NCI-H748 treated with DMSO at 0.1 percent for 48 hours (cell line): ENCODE measurements at regions not wholly inside any gene's neighbourhood (a gene's known extent, or its start where the extent isn't known, plus 50 kb on each side); places are given as distances from the start of the nearest gene placed in this dataset.

ENCODE experiments used
- DNase-seq: peaks from one replicate; lab custom pipeline; 2025; lab: John Stamatoyannopoulos, UW

DNA sequence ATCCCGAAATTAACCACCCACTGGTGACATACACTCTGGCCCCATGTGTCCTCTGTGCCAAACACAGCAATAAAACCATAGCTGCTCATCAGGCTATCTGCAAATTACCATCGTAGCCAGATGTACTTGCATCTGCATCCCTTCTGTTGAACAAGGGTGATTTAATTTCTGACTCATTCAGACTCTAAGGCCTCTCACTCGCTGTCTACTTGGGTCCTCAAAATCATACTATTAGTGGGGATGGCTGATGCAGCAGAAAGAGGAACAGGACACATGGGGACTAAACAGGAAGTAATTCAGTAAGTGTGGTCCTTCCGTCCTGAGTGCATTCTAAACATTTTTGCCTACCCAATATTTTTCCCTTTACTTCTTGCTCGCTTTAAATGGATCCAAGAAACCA lies 2275.0 kb upstream of the PCDH20 start:
- no peak for DNase-seq

DNA sequence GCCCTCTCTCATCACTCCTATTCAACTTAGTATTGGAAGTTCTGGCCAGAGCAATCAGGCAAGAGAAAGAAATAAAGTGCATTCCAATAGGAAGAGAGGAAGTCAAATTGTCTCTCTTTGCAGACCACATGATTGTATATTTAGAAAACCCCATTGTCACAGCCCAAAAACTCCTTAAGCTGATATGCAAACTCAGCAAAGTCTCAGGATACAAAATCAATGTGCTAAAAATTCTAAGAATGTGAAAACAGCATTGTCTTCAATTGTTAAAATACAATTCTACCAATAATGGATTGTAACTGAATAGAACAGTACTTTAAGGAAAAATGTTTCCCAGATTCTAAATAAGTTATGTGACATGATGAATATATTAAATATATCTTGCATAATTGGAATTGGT lies 2269.2 kb upstream of the PCDH20 start:
- DNase-seq: no peak

DNA sequence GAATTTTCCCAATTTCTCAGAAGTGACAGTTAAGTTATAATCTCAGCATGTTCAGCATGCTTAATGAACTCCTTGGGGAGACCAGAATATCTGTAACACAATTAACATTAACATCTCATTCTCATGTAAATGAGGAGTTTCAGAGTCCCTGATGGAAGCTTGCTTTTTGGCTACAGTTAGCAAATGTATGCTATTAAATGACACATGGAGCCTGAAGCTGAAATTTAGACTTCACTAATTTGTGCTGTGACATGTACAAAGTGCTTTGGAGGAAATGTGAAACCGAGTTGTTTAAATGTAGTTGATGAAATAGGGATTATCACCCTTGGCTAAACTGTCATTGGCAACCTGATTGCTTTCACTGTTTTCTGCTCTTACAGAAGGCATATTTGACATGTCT lies 2265.1 kb upstream of the PCDH20 start:
- DNase-seq: peak; percentile 15

DNA sequence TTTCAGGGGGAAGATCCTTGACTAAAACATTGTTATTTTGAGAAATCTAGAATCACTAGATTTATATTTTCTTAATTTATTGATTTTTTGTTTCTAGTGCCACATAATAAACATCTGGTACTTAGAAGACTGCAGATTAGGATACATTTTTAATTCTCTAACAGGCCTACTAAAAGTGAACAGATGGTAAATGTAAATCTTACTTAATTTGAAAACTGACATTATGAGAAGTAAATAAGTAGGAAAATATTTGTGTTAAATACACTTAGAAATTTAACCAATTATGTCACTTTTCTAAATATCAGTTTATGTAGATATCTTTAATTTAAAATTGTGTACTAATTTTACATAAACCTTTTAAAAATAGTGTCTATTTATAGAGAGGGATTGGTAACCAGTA lies 2255.6 kb upstream of the PCDH20 start:
- DNase-seq: no peak

DNA sequence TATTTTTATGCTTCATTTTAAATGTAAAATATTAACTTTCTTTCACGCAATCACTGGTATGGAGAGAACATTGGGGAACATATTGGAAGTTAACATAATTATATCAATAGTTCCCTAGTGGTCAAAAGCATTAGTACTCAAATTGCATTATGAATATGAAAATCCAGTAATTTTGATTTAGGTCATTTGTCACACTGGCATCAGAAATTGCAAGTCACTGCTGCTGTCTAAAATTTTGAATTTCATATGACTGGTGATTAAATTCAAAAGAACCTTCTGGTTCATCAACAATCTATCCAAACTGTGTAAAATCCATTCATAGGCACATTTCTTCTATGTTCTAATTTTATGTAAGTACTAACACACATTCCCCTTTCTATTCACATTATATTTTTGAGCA lies 2235.7 kb upstream of the PCDH20 start:
- DNase-seq: no peak

DNA sequence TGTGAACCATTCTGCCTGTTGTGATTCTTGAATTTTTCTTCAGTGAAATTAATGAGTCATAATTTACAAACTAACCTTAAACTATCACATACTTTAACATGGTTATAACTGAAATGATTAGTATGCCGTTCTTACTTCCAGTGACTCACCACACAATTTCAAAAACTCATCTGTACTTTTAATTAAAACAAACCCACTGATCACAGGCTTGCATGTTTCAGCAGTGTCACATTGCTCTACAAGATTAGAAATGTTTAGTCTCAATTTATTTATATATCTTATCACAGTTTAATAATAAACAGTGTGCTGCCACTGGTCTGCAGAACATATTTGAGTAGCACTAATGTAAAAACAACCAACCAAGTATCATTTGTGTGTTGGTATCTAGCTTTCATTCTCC lies 2227.9 kb upstream of the PCDH20 start:
- DNase-seq: no peak

DNA sequence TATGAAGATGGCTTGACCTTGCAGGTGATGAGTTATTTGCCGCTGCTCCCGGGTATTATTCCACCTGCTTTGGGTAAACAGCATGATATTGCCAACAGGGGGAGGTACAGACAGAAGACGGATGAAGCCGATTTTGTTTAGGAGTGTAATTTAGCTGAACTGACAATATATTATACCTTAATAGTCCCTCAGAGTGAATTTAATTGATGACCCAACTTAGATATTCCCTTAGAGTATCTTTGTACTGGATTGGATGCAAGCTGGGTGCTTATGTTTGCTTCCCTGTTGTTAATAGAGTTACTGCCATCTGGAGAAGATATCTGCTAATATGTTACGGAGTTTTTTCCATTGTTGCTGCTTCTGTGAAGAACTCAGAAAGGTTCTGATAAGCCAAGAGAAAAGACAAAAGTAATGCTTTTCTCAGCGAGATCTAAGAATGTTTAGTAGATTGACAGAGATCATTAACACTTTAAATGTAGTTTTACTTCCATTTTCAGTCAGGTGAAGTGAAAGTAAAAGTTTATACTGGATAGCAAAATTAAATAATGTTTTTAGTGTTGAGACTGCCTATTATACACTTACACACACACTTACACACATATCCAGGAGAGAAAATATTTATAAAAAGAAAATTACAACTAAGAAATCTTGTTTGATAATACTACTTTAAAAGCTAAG lies 2220.8 kb upstream of the PCDH20 start:
- peak; percentile 87 for DNase-seq

DNA sequence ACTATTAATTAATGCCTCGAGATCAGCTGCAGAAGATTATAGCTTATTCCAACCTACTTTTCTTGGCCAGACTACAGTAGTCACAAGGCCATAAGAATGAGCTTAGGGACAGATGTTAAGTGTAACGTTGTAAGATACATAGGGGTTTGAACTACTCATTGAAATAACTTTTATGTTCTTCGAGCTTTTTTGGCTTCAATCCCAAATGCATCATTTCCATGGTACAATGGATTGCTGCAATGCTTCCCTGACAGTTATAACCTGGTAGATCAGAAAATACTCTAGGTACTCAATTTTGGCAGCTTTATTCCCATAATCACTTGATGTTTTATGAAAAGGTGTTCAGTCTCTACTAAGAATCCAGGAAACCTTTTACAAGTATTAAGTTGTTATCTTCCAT lies 2216.7 kb upstream of the PCDH20 start:
- no peak for DNase-seq

DNA sequence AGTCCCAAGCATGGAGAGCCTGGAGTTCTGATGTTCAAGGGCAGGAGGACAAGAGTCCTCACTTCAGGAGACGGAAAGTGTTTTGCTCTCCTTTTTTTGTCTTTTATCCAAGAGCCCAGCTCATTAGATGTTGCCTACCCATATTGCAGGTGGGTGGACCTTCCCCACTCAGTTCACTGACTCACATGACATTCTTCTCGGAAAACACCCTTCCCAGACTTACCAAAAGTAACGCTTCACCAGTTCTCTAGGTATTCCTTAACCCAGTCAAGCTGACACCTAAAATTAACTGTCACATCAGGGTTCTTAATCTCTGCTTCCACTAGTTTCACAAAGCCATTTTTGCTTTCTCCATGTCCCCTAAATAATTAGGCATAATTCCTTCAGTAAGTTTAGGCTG lies 2215.4 kb upstream of the PCDH20 start:
- DNase-seq: no peak

DNA sequence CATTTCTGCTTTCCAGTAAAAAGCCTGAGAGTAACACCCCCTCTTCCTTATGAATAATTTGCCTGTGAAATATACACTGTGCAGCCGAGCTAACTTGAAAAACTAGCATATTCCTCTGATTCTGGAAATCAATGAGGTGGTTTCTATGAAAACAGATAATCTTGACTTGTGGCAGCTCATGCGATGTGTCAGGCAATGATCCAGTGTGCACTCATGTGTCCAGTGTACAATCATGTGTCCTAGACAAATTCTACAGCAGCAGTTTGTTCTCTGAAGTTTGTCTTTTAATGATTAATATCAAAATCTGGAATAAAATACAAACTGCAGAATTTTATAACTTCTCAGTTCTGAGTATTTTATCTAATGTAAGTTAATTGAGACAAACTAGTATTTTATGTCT lies 2213.9 kb upstream of the PCDH20 start:
- DNase-seq: no peak

DNA sequence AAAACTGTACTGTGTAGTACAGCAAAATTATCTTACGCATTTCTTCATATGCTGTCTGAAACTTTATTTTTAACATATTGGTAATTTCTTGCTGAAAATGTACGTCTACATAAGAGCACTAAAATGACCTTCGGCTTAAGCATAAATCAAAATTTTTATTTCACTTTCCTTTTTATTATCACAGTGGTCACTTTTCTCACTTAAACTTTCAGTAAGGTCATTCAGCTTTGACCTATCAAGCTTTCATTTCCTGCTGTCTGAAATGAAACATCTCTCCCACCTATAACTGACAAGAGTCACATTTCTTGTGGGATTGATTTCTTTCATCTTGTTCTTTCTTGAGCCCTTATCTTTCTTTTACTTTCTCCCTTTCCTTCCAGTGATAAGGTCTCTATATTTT lies 2212.7 kb upstream of the PCDH20 start:
- DNase-seq: no peak

DNA sequence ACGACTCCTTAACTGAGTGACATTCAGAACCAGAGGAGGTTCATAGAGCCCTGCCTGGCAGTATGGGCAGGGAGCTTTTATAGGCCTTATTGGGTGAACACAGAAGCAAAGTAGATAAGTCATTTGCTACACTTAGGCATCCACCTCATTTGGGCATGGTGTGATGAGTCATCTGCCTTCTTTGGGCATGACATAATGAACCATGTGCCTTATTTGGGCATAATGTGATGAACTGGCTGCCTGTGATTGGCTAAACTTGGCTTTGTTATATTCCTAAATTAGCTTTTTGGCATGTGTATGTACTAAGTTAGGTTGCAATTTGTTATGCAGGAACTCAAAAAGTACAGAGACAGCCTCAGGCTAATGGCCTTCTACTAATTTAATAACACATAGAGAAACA lies 2210.2 kb upstream of the PCDH20 start:
- no peak for DNase-seq

DNA sequence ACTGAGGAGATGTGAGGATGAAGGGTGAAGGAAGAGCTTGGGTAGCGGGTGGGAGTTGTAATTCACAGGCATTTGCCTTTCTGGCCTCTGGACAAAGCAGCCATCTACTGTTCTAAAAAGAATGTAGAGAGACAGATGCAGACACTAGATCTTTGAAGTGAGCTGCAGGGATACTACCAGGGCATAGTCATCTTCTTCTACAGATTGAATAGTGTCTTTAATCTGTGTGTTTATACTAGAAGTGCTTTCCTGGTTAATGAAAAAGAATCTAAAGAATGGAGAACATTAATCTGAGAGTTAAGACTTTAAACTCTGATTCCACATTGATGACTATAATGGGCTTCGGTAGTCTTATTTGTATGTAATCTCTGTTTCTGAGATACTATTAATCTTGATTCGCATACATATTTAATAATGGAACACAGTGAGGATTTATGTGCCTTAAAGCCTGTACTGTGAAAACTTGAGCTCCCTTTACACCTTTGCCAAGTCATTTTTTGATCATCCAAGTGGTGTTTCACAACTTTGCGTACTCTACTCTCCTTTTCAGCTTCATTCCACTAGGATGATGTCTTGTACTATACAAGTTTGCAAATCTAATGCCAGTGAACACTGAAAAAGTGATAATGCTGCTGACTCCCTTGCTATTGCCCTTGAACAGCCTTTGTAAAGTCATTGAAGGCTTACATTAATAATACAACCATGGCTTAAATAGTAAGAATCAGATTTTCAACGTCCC lies 2199.4 kb upstream of the PCDH20 start:
- DNase-seq: no peak

DNA sequence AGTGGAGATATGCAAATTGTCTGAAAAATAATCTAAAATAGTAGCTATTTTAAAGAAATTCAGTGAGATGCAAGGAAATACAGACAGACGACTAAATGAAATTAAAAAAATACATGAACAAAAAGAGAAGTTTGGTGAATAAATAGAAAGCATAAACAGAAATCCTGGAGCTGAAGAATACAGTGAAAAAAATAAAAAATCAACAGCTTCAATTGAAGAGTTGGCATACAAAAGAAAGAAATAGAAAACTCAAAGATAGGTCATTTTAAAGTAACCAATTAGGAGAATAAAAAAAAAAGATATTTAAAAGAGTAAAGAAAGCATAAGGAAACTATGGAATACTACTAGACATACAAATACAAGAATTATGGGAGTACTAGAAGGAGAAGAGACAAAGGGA lies 2191.5 kb upstream of the PCDH20 start:
- DNase-seq: no peak

DNA sequence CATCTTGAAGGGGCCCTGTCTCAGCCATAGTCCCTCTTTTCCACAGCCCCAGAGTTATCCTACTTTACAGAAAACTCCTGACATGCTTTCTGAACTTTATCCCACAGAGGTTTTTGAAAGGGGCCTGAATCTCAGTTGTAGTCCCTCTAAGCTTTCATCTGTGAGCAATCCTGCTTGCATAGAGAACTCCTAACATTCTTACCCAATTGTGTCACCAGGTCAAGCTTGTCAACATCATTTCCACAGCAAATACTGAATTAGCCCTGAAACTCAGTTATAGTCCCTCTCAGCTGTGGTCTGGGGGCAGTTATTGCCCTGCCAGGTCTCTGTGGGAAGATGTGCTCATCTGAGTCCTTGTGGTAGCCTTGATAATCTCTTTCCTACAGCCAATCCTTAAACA lies 2190.3 kb upstream of the PCDH20 start:
- DNase-seq: no peak

DNA sequence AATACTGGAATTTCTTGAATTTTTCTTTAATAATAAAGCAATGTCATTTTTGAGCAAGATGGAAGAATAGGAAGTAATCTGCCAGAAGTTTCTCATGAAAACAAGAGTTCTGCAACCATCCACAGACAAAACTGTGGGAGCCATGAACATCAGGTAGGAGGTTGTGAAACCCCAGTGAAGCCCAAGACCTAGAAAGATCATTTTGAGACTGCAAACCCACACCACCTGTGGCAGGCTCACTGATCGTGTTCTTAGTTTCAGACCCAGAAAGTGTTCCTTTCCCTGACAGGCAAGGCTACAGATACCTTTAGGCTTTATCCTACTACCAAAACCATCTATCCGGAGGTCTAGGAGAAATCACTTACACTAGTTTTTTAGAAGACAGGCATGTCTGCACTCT lies 2189.8 kb upstream of the PCDH20 start:
- no peak for DNase-seq

DNA sequence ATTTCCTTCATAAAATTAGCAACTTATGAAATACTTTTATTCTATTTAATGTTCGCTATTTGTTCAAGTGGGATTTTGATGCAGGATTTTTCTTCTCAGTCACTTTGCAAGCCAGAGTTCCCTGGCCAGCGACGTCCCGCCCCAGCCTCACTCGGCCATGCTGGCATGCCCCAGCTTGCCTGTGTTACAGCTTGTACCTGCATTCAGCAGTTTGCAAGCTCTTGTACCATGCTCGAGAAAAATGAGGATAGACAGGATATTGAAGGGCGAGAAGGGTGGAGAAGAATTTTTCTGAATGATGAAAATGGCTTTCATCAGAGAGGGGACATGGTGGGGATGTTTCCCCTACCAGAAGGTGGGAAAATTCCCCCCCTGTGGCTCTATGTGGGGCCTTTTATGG lies 2180.2 kb upstream of the PCDH20 start:
- no peak for DNase-seq

DNA sequence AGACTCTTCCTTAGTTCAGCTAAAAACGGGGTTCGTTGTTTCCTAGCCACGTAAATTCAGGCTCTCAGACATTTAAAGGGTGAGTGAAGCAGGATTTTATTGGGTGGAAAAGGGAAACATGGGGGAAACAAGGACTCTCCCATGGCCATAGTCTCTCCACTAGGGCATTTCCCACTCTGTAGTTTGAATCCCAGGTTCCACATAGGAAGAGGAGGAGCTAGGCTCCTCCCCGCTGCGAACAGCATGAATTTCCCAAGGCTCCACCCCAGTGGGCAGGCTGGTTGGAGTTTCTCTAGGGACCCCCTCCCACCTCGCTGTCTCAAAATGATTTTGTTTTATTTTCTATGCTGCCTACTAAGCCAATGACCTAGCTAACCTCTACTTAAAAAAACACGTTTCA lies 2170.8 kb upstream of the PCDH20 start:
- DNase-seq: no peak

DNA sequence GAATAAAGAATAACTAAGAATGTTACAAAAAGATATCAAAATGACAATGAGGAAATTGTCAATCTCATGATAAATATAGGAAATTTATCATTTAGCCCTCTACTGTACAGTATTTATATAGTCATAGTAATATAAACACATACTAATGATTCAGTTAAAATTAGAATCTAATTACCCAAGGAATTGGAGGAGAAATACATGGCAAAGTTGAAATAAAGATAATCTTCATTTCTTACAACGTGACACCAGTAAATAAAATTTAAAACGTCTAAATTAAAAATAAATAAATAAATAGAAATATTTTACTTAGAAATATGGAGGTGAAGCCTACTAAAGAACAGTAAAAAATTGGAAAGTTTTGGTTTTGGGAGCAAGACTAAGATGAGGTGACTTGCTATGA lies 2163.1 kb upstream of the PCDH20 start:
- no peak for DNase-seq

DNA sequence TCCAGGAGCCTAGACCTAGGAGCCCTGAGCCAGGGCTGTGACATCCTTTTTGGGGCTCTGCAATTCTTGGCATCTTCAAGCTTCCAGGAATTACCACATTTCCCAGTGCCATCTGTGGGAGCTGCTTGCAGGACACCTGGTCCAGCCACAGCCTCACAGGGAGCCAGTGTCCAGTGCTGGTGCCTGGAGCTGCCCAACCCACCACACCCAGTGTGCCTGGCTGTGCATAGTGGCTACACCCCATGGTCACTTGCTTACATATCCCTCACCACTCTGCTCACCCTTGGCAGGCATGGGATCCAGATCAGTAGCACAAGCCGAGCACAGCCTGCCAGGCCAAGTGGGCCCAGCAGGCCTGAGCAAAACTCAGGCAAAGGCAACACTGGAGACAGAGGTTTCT lies 2151.4 kb upstream of the PCDH20 start:
- DNase-seq: no peak

DNA sequence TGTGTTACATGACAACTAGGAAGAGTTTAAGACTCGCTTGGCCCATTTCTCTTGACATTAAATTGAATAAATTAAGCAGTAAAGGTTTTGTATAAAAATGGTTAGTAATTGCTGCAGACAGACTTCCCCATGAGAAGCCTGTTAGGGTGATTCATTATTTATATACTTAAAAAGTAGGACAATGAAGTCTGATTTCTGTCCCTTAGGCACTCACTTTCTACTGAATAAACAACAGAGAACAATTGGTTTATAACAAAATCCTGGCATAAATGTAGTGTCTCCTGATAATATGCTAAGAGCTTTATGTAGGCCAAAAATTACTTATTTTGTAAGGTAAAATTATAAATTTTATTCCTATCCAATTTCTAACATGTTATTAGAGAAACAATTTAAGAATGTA lies 2138.5 kb upstream of the PCDH20 start:
- no peak for DNase-seq

DNA sequence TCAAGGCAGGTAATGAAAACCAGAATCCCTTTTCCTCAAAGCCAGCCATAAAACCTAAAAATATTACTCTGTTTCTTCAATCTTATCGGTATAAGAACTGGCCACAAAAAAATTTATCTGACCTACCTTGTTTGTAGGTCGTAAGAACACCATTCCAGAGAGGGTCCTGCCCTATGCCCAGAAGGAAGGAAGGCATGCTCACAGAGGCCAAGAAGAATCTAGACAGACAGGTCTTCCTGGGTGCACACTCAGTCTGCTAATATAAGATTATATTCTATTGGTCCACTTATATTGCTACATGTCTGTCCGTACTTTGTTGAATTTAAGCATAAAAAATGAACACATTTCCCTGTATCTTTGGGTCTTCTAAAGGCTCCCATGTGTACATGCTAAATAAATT lies 2136.1 kb upstream of the PCDH20 start:
- DNase-seq: no peak

DNA sequence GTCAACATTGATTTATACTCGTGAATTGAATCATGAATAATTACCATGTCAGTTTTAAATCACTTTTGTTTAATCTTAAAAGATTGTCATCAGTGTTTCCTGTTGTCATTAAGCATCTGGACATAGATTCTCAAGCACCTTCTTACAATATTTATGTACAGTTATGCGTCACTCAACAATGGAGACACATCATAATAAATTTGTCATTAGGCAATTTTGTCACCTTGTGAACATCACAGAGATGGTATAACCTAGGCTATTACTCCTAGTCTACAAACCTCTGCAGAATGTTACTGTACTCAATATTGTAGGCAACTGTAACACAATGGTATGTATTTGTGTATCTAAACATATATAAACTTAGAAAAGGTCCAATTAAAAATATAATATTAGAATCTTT lies 2130.9 kb upstream of the PCDH20 start:
- DNase-seq: no peak

DNA sequence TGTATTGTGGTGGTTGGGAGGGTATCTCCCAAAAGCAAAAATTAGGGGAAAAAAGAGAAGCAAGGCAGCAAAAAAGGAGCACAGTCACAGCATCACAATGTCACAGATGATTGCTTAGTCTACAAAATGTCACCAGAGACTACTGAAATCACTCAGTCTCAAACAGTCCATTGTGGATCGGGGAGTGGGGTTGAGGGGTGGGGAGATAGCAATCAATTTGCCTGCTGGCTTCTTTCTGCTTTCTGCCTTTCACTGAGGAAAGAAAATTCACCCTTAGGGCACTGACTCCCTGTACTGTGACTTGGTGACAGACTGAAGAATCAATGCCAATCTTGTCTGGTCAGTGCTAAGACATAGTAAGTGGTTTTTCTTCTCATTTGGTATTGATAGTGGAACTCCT lies 2127.1 kb upstream of the PCDH20 start:
- DNase-seq: no peak
